H1 (cell line): ENCODE measurements at regions not wholly inside any gene's neighbourhood (a gene's known extent, or its start where the extent isn't known, plus 50 kb on each side); places are given as distances from the start of the nearest gene placed in this dataset.

Source experiments
- CTCF ChIA-PET: fragments of 300-600 bp; sonication (Branson Sonifier 250); formaldehyde crosslinking; loops from one replicate; lab custom pipeline; 2021; ENCODE audit not compliant: partially characterized antibody; lab: Charles Lee
- POLR2A ChIA-PET: fragments of 300-600 bp; sonication (Branson Sonifier 250); formaldehyde crosslinking; loops from one replicate; lab custom pipeline; 2021; ENCODE audit warnings: inconsistent platforms; ENCODE audit not compliant: partially characterized antibody; lab: Charles Lee
- DNase-seq, 2 experiments: peaks; one replicate each; pipeline versions ENCODE4 v3.0.0 to v3.0.0-alpha.2; 2010 to 2022; ENCODE audit warnings: low spot score in 2 of 2, low read depth in 1 of 2, mixed read lengths in 1 of 2
- FAIRE-seq: peaks from 2 replicates; lab custom pipeline; 2011; peaks lifted over from hg19 to GRCh38; lab: Jason Lieb, UNC
- H2AFZ ChIP-seq: 2 replicates; pipeline ENCODE4 v1.8.1; 2012; ENCODE audit warnings: low read length, inconsistent platforms
- H2AK5ac ChIP-seq: 2 replicates; pipeline ENCODE4 v1.6.1; 2013; ENCODE audit warnings: low read depth, low read length
- H2BK120ac ChIP-seq: replicated peaks from 2 replicates; pipeline ENCODE3; 2013; ENCODE audit warnings: low read depth, low read length, inconsistent platforms
- H2BK12ac ChIP-seq: 2 replicates; pipeline ENCODE4 v1.6.1; 2013; ENCODE audit warnings: low read depth, low read length
- H2BK15ac ChIP-seq: 2 replicates; pipeline ENCODE4 v1.6.1; 2013; ENCODE audit warnings: low read length
- H2BK20ac ChIP-seq: 2 replicates; pipeline ENCODE4 v1.6.1; 2013; ENCODE audit warnings: low read length
- H2BK5ac ChIP-seq: 2 replicates; pipeline ENCODE4 v1.6.1; 2013; ENCODE audit warnings: low read depth, low read length
- H3K14ac ChIP-seq: 2 replicates; pipeline ENCODE4 v1.6.1; 2013; ENCODE audit warnings: inconsistent platforms; ENCODE audit not compliant: insufficient read length
- H3K18ac ChIP-seq: 2 replicates; pipeline ENCODE4 v1.6.1; 2013; ENCODE audit warnings: low read length; ENCODE audit errors: extremely low read depth
- H3K23ac ChIP-seq: 2 replicates; pipeline ENCODE4 v1.6.1; 2013; ENCODE audit warnings: inconsistent platforms; ENCODE audit not compliant: insufficient read length
- H3K23me2 ChIP-seq: 2 replicates; pipeline ENCODE4 v1.6.1; 2013; ENCODE audit warnings: low read depth, low read length
- H3K27ac ChIP-seq: 2 replicates; pipeline ENCODE4 v1.6.1; 2011; ENCODE audit warnings: low read depth, low read length, inconsistent platforms
- H3K27me3 ChIP-seq, 4 experiments: replicated peaks in 1 of 4; 1 replicate in 1 of 4; 2 replicates in 3 of 4; pipeline versions ENCODE4 v1.6.1 to v1.8.1; 2011 to 2013; ENCODE audit warnings: low read length in 3 of 4, mild to moderate bottlenecking in 3 of 4, inconsistent platforms in 2 of 4, mixed read lengths in 2 of 4, moderate library complexity in 1 of 4; ENCODE audit not compliant: control insufficient read depth in 3 of 4, insufficient read depth in 3 of 4; ENCODE audit errors: extremely low read depth in 1 of 4
- H3K36me3 ChIP-seq, 4 experiments: 2 replicates each; pipeline versions ENCODE4 v1.6.1 to v1.8.1; 2011 to 2013; ENCODE audit warnings: mild to moderate bottlenecking in 4 of 4, low read length in 3 of 4, moderate library complexity in 2 of 4, control low read depth in 1 of 4, inconsistent platforms in 1 of 4; ENCODE audit not compliant: insufficient read depth in 4 of 4, control insufficient read depth in 2 of 4
- H3K4ac ChIP-seq: replicated peaks from 2 replicates; pipeline ENCODE3; 2013; ENCODE audit warnings: low read length, low read depth, mixed read lengths, inconsistent platforms; ENCODE audit not compliant: insufficient read length
- H3K4me1 ChIP-seq, 4 experiments: replicated peaks in 1 of 4; 1 replicate in 1 of 4; 2 replicates in 3 of 4; pipeline versions ENCODE4 v1.6.1 to v1.8.1; 2011 to 2013; ENCODE audit warnings: low read length in 3 of 4, inconsistent platforms in 2 of 4, mixed read lengths in 1 of 4; ENCODE audit not compliant: insufficient read depth in 4 of 4, control insufficient read depth in 3 of 4
- H3K4me2 ChIP-seq, 2 experiments: 2 replicates each; pipeline versions ENCODE4 v1.6.1 to v1.8.1; 2011 to 2013; ENCODE audit warnings: low read depth in 2 of 2, low read length in 2 of 2, control low read depth in 1 of 2, inconsistent platforms in 1 of 2, mild to moderate bottlenecking in 1 of 2; ENCODE audit not compliant: insufficient read depth in 1 of 2
- H3K4me3 ChIP-seq, 4 experiments: fragments of 200-600, 300-600 bp in 1 of 4; sonication (generic), shearing (Covaris generic), sonication (Bioruptor Twin) in 1 of 4; 2 replicates each; pipeline versions ENCODE4 v1.5.1 to v1.8.1; 2011 to 2016; ENCODE audit warnings: low read length in 4 of 4, low read depth in 3 of 4, control low read depth in 2 of 4, inconsistent platforms in 2 of 4, mild to moderate bottlenecking in 2 of 4, mixed read lengths in 1 of 4, moderate library complexity in 1 of 4; ENCODE audit not compliant: insufficient read depth in 2 of 4; ENCODE audit errors: extremely low read depth in 1 of 4
- H3K56ac ChIP-seq: replicated peaks from 2 replicates; pipeline ENCODE3; 2013; ENCODE audit warnings: low read depth, mild to moderate bottlenecking, mixed read lengths, low read length, inconsistent platforms; ENCODE audit not compliant: insufficient read length
- H3K79me1 ChIP-seq: 2 replicates; pipeline ENCODE4 v1.6.1; 2013; ENCODE audit warnings: low read depth, low read length, control low read depth
- H3K79me2 ChIP-seq, 2 experiments: 2 replicates each; pipeline versions ENCODE4 v1.6.1 to v1.8.1; 2012 to 2013; ENCODE audit warnings: low read length in 2 of 2, mild to moderate bottlenecking in 2 of 2, inconsistent platforms in 1 of 2; ENCODE audit not compliant: insufficient read depth in 2 of 2, control insufficient read depth in 1 of 2
- H3K9ac ChIP-seq, 4 experiments: replicated peaks in 1 of 4; 1 replicate in 1 of 4; 2 replicates in 3 of 4; pipeline versions ENCODE4 v1.6.1 to v1.8.1; 2011 to 2013; ENCODE audit warnings: low read depth in 3 of 4, low read length in 3 of 4, control low read depth in 2 of 4, mild to moderate bottlenecking in 2 of 4, moderate library complexity in 2 of 4, inconsistent platforms in 1 of 4; ENCODE audit errors: extremely low read depth in 1 of 4
- H3K9me3 ChIP-seq, 2 experiments: 2 replicates each; pipeline versions ENCODE4 v1.6.1 to v1.8.1; 2012 to 2013; ENCODE audit warnings: mild to moderate bottlenecking in 2 of 2, moderate library complexity in 2 of 2, control low read depth in 1 of 2, inconsistent platforms in 1 of 2, low read depth in 1 of 2, low read length in 1 of 2, mixed read lengths in 1 of 2; ENCODE audit not compliant: insufficient read depth in 2 of 2
- H4K20me1 ChIP-seq, 2 experiments: replicated peaks in 1 of 2; 2 replicates each; pipeline versions ENCODE3 to v1.8.1; 2011 to 2013; ENCODE audit warnings: inconsistent platforms in 2 of 2, low read length in 2 of 2, mild to moderate bottlenecking in 1 of 2; ENCODE audit not compliant: insufficient read depth in 2 of 2, control insufficient read depth in 1 of 2
- H4K5ac ChIP-seq: 2 replicates; pipeline ENCODE4 v1.6.1; 2013; ENCODE audit warnings: low read length, low read depth, mixed read lengths, inconsistent platforms; ENCODE audit not compliant: insufficient read length
- H4K8ac ChIP-seq: 2 replicates; pipeline ENCODE4 v1.8.0; 2013; ENCODE audit warnings: mild to moderate bottlenecking, moderate library complexity, low read length, inconsistent platforms; ENCODE audit not compliant: insufficient read depth; ENCODE audit errors: extremely low read depth
- H4K91ac ChIP-seq: replicated peaks from 2 replicates; pipeline ENCODE3; 2013; ENCODE audit warnings: low read length, mixed read lengths, inconsistent platforms; ENCODE audit not compliant: insufficient read length
- BACH1 ChIP-seq: IDR thresholded peaks from 2 replicates; pipeline ENCODE4 v1.6.1; 2012; ENCODE audit warnings: low read length, improper control_type of control experiment
- BRCA1 ChIP-seq: IDR thresholded peaks from 2 replicates; pipeline ENCODE4 v1.6.1; 2012; ENCODE audit warnings: low read depth, low read length, improper control_type of control experiment
- CEBPB ChIP-seq: IDR thresholded peaks from 2 replicates; pipeline ENCODE4 v1.6.1; 2012; ENCODE audit warnings: low read depth, low read length
- JUN ChIP-seq: IDR thresholded peaks from 2 replicates; pipeline ENCODE4 v1.6.1; 2011; ENCODE audit warnings: low read depth, mild to moderate bottlenecking, improper control_type of control experiment, low read length
- JUND ChIP-seq: IDR thresholded peaks from 2 replicates; pipeline ENCODE4 v1.6.1; 2011; ENCODE audit warnings: mild to moderate bottlenecking, improper control_type of control experiment, low read length
- KDM1A ChIP-seq: fragments of 200-600, 300-600 bp; sonication (generic); IDR thresholded peaks from 2 replicates; pipeline ENCODE4 v1.7.1; 2016; ENCODE audit warnings: mild to moderate bottlenecking, low read length, borderline replicate concordance
- KDM4A ChIP-seq: IDR thresholded peaks from one replicate; pipeline ENCODE4 v1.7.1; 2012; ENCODE audit warnings: low read depth, mild to moderate bottlenecking, moderate library complexity, low read length, inconsistent platforms; ENCODE audit not compliant: severe bottlenecking
- MAFK ChIP-seq: IDR thresholded peaks from 2 replicates; pipeline ENCODE4 v1.6.1; 2012; ENCODE audit warnings: low read depth, mild to moderate bottlenecking, improper control_type of control experiment, low read length
- POU5F1 ChIP-seq: IDR thresholded peaks from 2 replicates; pipeline ENCODE4 v1.6.1; 2011; ENCODE audit warnings: low read depth, mild to moderate bottlenecking, low read length, moderate library complexity
- RAD21 ChIP-seq, 2 experiments: IDR thresholded peaks in 1 of 2; conservative IDR thresholded peaks in 1 of 2; 2 replicates each; pipeline ENCODE4 v1.6.1; 2011; ENCODE audit warnings: low read depth in 2 of 2, low read length in 2 of 2, improper control_type of control experiment in 1 of 2, inconsistent platforms in 1 of 2, mild to moderate bottlenecking in 1 of 2, moderate library complexity in 1 of 2
- SIN3A ChIP-seq, 2 experiments: IDR thresholded peaks in 1 of 2; conservative IDR thresholded peaks in 1 of 2; 2 replicates each; pipeline ENCODE4 v1.6.1; 2011 to 2012; ENCODE audit warnings: low read length in 2 of 2, improper control_type of control experiment in 1 of 2, low read depth in 1 of 2, mild to moderate bottlenecking in 1 of 2
- SIRT6 ChIP-seq: IDR thresholded peaks from one replicate; pipeline ENCODE4 v1.7.1; 2012; ENCODE audit warnings: low read length, inconsistent platforms
- SIX5 ChIP-seq: IDR thresholded peaks from 2 replicates; pipeline ENCODE4 v1.6.1; 2011; ENCODE audit warnings: mild to moderate bottlenecking, low read depth, low read length
- SRF ChIP-seq: IDR thresholded peaks from 2 replicates; pipeline ENCODE4 v1.6.1; 2011; ENCODE audit warnings: mild to moderate bottlenecking, low read depth, low read length, moderate library complexity
- TBP ChIP-seq: IDR thresholded peaks from 2 replicates; pipeline ENCODE4 v1.6.1; 2011; ENCODE audit warnings: low read depth, low read length, improper control_type of control experiment
- YY1 ChIP-seq: IDR thresholded peaks from 2 replicates; pipeline ENCODE4 v1.6.1; 2011; ENCODE audit warnings: low read depth, mild to moderate bottlenecking, low read length
- WGBS, 2 experiments: shearing (Covaris generic) in 1 of 2; methylation state at CpG; one replicate each; pipeline versions ENCODE4 v1.1.6 to v1.1.7; 2013 to 2015; ENCODE audit warnings: low lambda C conversion rate in 2 of 2, mixed read lengths in 2 of 2, inconsistent platforms in 1 of 2, low coverage in 1 of 2, missing lambda C conversion rate in 1 of 2; ENCODE audit not compliant: insufficient replicate concordance in 2 of 2, insufficient coverage in 1 of 2, insufficient read length in 1 of 2; ENCODE audit errors: extremely low coverage in 1 of 2, missing lambda C conversion rate in 1 of 2; 5-methylcytosine and 5-hydroxymethylcytosine counted together

- Histone ChIP-seq H3K4me2 (no peak overlapping the region), H3K4ac (no peak overlapping the region), H2AK5ac (no peak overlapping the region), H3K9ac (no peak overlapping the region), H3K27ac (no peak overlapping the region), H3K79me2 (no peaks in the 10 kb centered on the region), H3K23me2 (no peaks in the 10 kb centered on the region), H2BK20ac (no peak overlapping the region), H3K9me3 (no peaks in the 10 kb centered on the region), H3K36me3 (no peaks in the 10 kb centered on the region), H2BK12ac (no peak overlapping the region), H3K23ac (no peak overlapping the region), H3K79me1 (no peaks in the 10 kb centered on the region), H2BK15ac (no peak overlapping the region), H3K14ac (no peak overlapping the region), H4K5ac (no peak overlapping the region), H3K4me1 (no peaks in the 10 kb centered on the region), H3K18ac (no peak overlapping the region), H3K56ac (no peak overlapping the region), H3K27me3 (no peaks in the 10 kb centered on the region), H4K91ac (no peak overlapping the region), H3K4me3 (no peak overlapping the region), H2BK120ac (no peak overlapping the region), H4K20me1 (no peaks in the 10 kb centered on the region), H2AFZ (no peak overlapping the region; the same call in 1 of the 2 replicates), H4K8ac (no peak overlapping the region), H2BK5ac (no peak overlapping the region)
- WGBS, 2 experiments = 83% methylated on average over 2 of the region's 2 CpGs; no CpG with 5 or more reads in 1 of the 2 experiments
- no peak for FAIRE-seq
- no peak for DNase-seq
- ChIA-PET POLR2A (no interaction called here), CTCF (no interaction called here)
- TF ChIP-seq SIRT6 (no peak), CEBPB (no peak), SIX5 (no peak), BACH1 (no peak), MAFK (no peak), SRF (no peak), BRCA1 (no peak), JUN (no peak), KDM1A (no peak), POU5F1 (no peak), RAD21 (IDR thresholded peaks at IDR 0.05 in 1 of 2, conservative IDR thresholded peaks at IDR 0.05 in 1 of 2; ENCODE audit: low read depth in 2 of 2, low read length in 2 of 2) (no peak), SIN3A (conservative IDR thresholded peaks at IDR 0.05 in 1 of 2, IDR thresholded peaks at IDR 0.05 in 1 of 2; ENCODE audit: low read depth in 1 of 2, low read length in 2 of 2) (no peak), JUND (no peak), YY1 (no peak), TBP (no peak), KDM4A (no peak)
These were observed 280.8 kb upstream of the IL12B start for GRCh38 chr5:159610966-159611579.
